ENCODE measurements at regions not wholly inside any gene's neighbourhood (a gene's known extent, or its start where the extent isn't known, plus 50 kb on each side); places are given as distances from the start of the nearest gene placed in this dataset.

DNA sequence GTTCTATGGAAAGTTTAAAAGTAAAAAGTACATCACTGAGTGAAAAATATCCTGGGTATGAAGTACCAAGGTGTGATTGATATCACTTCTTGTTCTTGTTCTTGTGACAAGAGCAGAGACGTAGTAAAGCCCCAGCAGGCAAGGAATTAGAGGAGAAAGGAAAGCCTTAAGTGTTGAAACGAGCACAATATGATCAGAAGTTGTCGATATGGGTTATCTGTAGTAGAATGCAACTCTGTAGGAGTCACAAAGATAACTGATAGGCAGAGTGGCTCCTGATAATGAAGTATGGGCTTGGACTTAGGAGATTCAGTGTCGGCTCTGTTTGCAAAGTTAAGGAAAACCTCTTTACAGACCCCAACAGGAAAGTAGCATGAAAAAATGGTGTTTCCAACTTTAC is 1179.1 kb downstream of the DTWD2 start:
- no peaks in the 10 kb centered on the region for H3K36me3 Mint-ChIP-seq
- ATAC-seq (no peak), DNase-seq (ENCODE audit: low spot score) (no peak)
- H3K9me3 Mint-ChIP-seq: 0 out of 2 replicates have a peak, but pooled peaks cover 2% of the 10 kb centered on the region
- H3K4me3 Mint-ChIP-seq: no peak overlapping the region
- H3K4me1 Mint-ChIP-seq: peaks cover 7% of the 10 kb centered on the region
- TF ChIP-seq RELA (CRISPR knock-in tag; IDR thresholded peaks at IDR 0.05; ENCODE audit: borderline replicate concordance) (no peak), E2F5 (CRISPR knock-in tag; IDR thresholded peaks at IDR 0.05) (no peak), ZNF396 (CRISPR knock-in tag; IDR thresholded peaks at IDR 0.05; ENCODE audit: borderline replicate concordance) (no peak), TEAD4 (CRISPR knock-in tag; IDR thresholded peaks at IDR 0.05) (no peak), HMGA2 (CRISPR knock-in tag; IDR thresholded peaks at IDR 0.05) (no peak), IRF1 (CRISPR knock-in tag; IDR thresholded peaks at IDR 0.05) (no peak), ZBTB21 (CRISPR knock-in tag; IDR thresholded peaks at IDR 0.05; ENCODE audit: borderline replicate concordance) (no peak), PREB (CRISPR knock-in tag; IDR thresholded peaks at IDR 0.05; ENCODE audit: borderline replicate concordance) (no peak), KAT7 (CRISPR knock-in tag; IDR thresholded peaks at IDR 0.05; ENCODE audit: borderline replicate concordance) (no peak), IRF2 (CRISPR knock-in tag; IDR thresholded peaks at IDR 0.05; ENCODE audit: borderline replicate concordance, low read depth) (no peak)
- TF ChIP-seq, protein P1, sequence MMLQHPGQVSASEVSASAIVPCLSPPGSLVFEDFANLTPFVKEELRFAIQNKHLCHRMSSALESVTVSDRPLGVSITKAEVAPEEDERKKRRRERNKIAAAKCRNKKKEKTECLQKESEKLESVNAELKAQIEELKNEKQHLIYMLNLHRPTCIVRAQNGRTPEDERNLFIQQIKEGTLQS (CRISPR knock-in tag; conservative IDR thresholded peaks at IDR 0.05): no peak
- POLR2A ChIA-PET: no interaction called here
- no peak overlapping the region for H3K27ac Mint-ChIP-seq
- CTCF ChIA-PET: no interaction called here
- H3K27me3 Mint-ChIP-seq (ENCODE audit: low read depth): no peaks in the 10 kb centered on the region

- TF ChIP-seq ZNF396 (CRISPR knock-in tag; IDR thresholded peaks at IDR 0.05; ENCODE audit: borderline replicate concordance) (no peak), MXD4 (CRISPR knock-in tag; IDR thresholded peaks at IDR 0.05; ENCODE audit: borderline replicate concordance) (no peak), JAZF1 (CRISPR knock-in tag; IDR thresholded peaks at IDR 0.05) (no peak), HMGA2 (CRISPR knock-in tag; IDR thresholded peaks at IDR 0.05) (no peak), E2F4 (CRISPR knock-in tag; IDR thresholded peaks at IDR 0.05; ENCODE audit: borderline replicate concordance, low read depth) (no peak), ZNF671 (CRISPR knock-in tag; IDR thresholded peaks at IDR 0.05) (no peak), JUN (CRISPR knock-in tag; IDR thresholded peaks at IDR 0.05) (no peak), OVOL2 (CRISPR knock-in tag; IDR thresholded peaks at IDR 0.05; ENCODE audit: borderline replicate concordance) (no peak), NFYB (CRISPR knock-in tag; conservative IDR thresholded peaks at IDR 0.05; ENCODE audit: low read depth) (no peak), ESRRA (CRISPR knock-in tag; IDR thresholded peaks at IDR 0.05; ENCODE audit: borderline replicate concordance) (no peak), CREB1 (CRISPR knock-in tag; IDR thresholded peaks at IDR 0.05) (no peak), GTF2I (CRISPR knock-in tag; conservative IDR thresholded peaks at IDR 0.05) (no peak), CDX4 (CRISPR knock-in tag; IDR thresholded peaks at IDR 0.05; ENCODE audit: borderline replicate concordance) (no peak), ZBTB21 (CRISPR knock-in tag; IDR thresholded peaks at IDR 0.05; ENCODE audit: borderline replicate concordance) (no peak)
- TF ChIP-seq, protein P2, sequence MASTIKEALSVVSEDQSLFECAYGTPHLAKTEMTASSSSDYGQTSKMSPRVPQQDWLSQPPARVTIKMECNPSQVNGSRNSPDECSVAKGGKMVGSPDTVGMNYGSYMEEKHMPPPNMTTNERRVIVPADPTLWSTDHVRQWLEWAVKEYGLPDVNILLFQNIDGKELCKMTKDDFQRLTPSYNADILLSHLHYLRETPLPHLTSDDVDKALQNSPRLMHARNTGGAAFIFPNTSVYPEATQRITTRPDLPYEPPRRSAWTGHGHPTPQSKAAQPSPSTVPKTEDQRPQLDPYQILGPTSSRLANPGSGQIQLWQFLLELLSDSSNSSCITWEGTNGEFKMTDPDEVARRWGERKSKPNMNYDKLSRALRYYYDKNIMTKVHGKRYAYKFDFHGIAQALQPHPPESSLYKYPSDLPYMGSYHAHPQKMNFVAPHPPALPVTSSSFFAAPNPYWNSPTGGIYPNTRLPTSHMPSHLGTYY (CRISPR knock-in tag; IDR thresholded peaks at IDR 0.05): no peak
- TF ChIP-seq, protein P3, sequence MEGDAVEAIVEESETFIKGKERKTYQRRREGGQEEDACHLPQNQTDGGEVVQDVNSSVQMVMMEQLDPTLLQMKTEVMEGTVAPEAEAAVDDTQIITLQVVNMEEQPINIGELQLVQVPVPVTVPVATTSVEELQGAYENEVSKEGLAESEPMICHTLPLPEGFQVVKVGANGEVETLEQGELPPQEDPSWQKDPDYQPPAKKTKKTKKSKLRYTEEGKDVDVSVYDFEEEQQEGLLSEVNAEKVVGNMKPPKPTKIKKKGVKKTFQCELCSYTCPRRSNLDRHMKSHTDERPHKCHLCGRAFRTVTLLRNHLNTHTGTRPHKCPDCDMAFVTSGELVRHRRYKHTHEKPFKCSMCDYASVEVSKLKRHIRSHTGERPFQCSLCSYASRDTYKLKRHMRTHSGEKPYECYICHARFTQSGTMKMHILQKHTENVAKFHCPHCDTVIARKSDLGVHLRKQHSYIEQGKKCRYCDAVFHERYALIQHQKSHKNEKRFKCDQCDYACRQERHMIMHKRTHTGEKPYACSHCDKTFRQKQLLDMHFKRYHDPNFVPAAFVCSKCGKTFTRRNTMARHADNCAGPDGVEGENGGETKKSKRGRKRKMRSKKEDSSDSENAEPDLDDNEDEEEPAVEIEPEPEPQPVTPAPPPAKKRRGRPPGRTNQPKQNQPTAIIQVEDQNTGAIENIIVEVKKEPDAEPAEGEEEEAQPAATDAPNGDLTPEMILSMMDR (IDR thresholded peaks at IDR 0.05): no peak
- Mint-ChIP-seq H3K4me1 (peaks cover 10% of the 10 kb centered on the region), H3K27me3 (ENCODE audit: low read depth) (no peaks in the 10 kb centered on the region), H3K9me3 (peaks cover 14% of the 10 kb centered on the region), H3K36me3 (peaks cover 2% of the 10 kb centered on the region; the same call in 1 of the 2 replicates), H3K27ac (no peak overlapping the region), H3K4me3 (no peak overlapping the region)
- ChIA-PET CTCF (no interaction called here), POLR2A (no interaction called here)
- DNase-seq (ENCODE audit: low spot score) (no peak), ATAC-seq (no peak)
These were observed 1183.3 kb downstream of the DTWD2 start for GRCh38 chr5:117805058-117805457.
